ENCODE measurements at regions not wholly inside any gene's neighbourhood (a gene's known extent, or its start where the extent isn't known, plus 50 kb on each side); places are given as distances from the start of the nearest gene placed in this dataset.

GRCh38 chr5:130845049-130845765 is 319.8 kb downstream of the HINT1 start:
- TF ChIP-seq TCF12 (IDR thresholded peaks at IDR 0.05) = no peak
- TF ChIP-seq MEF2A (IDR thresholded peaks at IDR 0.05; ENCODE audit: borderline replicate concordance, low read depth) = no peak
- TF ChIP-seq, protein P1, sequence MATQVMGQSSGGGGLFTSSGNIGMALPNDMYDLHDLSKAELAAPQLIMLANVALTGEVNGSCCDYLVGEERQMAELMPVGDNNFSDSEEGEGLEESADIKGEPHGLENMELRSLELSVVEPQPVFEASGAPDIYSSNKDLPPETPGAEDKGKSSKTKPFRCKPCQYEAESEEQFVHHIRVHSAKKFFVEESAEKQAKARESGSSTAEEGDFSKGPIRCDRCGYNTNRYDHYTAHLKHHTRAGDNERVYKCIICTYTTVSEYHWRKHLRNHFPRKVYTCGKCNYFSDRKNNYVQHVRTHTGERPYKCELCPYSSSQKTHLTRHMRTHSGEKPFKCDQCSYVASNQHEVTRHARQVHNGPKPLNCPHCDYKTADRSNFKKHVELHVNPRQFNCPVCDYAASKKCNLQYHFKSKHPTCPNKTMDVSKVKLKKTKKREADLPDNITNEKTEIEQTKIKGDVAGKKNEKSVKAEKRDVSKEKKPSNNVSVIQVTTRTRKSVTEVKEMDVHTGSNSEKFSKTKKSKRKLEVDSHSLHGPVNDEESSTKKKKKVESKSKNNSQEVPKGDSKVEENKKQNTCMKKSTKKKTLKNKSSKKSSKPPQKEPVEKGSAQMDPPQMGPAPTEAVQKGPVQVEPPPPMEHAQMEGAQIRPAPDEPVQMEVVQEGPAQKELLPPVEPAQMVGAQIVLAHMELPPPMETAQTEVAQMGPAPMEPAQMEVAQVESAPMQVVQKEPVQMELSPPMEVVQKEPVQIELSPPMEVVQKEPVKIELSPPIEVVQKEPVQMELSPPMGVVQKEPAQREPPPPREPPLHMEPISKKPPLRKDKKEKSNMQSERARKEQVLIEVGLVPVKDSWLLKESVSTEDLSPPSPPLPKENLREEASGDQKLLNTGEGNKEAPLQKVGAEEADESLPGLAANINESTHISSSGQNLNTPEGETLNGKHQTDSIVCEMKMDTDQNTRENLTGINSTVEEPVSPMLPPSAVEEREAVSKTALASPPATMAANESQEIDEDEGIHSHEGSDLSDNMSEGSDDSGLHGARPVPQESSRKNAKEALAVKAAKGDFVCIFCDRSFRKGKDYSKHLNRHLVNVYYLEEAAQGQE (IDR thresholded peaks at IDR 0.05; ENCODE audit: low read depth, low read length) = no peak
- no peak for TF ChIP-seq NRF1 (IDR thresholded peaks at IDR 0.05; ENCODE audit: low read depth, low read length)
- TF ChIP-seq FOSL2 (IDR thresholded peaks at IDR 0.05; ENCODE audit: borderline replicate concordance, low read depth) = no peak
- TF ChIP-seq SIN3A (IDR thresholded peaks at IDR 0.05; ENCODE audit: borderline replicate concordance, low read depth, low read length) = no peak
- TF ChIP-seq, protein P2, sequence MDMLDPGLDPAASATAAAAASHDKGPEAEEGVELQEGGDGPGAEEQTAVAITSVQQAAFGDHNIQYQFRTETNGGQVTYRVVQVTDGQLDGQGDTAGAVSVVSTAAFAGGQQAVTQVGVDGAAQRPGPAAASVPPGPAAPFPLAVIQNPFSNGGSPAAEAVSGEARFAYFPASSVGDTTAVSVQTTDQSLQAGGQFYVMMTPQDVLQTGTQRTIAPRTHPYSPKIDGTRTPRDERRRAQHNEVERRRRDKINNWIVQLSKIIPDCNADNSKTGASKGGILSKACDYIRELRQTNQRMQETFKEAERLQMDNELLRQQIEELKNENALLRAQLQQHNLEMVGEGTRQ (IDR thresholded peaks at IDR 0.05; ENCODE audit: borderline replicate concordance, low read depth, low read length) = no peak
- TF ChIP-seq SMC3 (IDR thresholded peaks at IDR 0.05; ENCODE audit: low read depth, low read length) = no peak
- no peak for TF ChIP-seq RXRA (IDR thresholded peaks at IDR 0.05; ENCODE audit: borderline replicate concordance, low read depth)
- TF ChIP-seq TEAD4 (IDR thresholded peaks at IDR 0.05; ENCODE audit: borderline replicate concordance, insufficient read depth) = no peak
- TF ChIP-seq, protein P3, sequence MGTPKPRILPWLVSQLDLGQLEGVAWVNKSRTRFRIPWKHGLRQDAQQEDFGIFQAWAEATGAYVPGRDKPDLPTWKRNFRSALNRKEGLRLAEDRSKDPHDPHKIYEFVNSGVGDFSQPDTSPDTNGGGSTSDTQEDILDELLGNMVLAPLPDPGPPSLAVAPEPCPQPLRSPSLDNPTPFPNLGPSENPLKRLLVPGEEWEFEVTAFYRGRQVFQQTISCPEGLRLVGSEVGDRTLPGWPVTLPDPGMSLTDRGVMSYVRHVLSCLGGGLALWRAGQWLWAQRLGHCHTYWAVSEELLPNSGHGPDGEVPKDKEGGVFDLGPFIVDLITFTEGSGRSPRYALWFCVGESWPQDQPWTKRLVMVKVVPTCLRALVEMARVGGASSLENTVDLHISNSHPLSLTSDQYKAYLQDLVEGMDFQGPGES (IDR thresholded peaks at IDR 0.05; ENCODE audit: low read depth, low read length) = no peak
- no peak for TF ChIP-seq GATA2 (CRISPR knock-in tag; IDR thresholded peaks at IDR 0.05)
- TF ChIP-seq GABPA (IDR thresholded peaks at IDR 0.05; ENCODE audit: low read depth) = no peak
- TF ChIP-seq FOXJ3 (CRISPR knock-in tag; IDR thresholded peaks at IDR 0.05) = no peak
- TF ChIP-seq JUND (IDR thresholded peaks at IDR 0.05) = no peak
- TF ChIP-seq PBX3 (IDR thresholded peaks at IDR 0.05) = no peak
- no peak for TF ChIP-seq ELF1 (IDR thresholded peaks at IDR 0.05)
- TF ChIP-seq EP300 (IDR thresholded peaks at IDR 0.05; ENCODE audit: borderline replicate concordance in 1 of 2, low read depth in 1 of 2, low read length in 1 of 2) = no peak
- TF ChIP-seq RCOR1 (IDR thresholded peaks at IDR 0.05; ENCODE audit: low read length) = no peak
- TF ChIP-seq USF1 (IDR thresholded peaks at IDR 0.05; ENCODE audit: borderline replicate concordance, low read depth) = no peak
- H3K4me1 ChIP-seq (ENCODE audit: control insufficient read depth in 1 of 2, insufficient read depth in 2 of 2, low read depth in 1 of 2, low read length in 1 of 2) = no peaks in the 10 kb centered on the region
- no peak overlapping the region for H2AFZ ChIP-seq (ENCODE audit: low read depth)
- H3K9ac ChIP-seq = no peak overlapping the region
- H3F3A ChIP-seq (replicated peaks; ENCODE audit: insufficient read depth) = no peaks in the 10 kb centered on the region
- 6% methylated on average over 1 of the region's 1 CpG for WGBS (ENCODE audit: low lambda C conversion rate)
- POLR2A ChIA-PET = no interaction called here
- H3K27ac ChIP-seq (ENCODE audit: low read depth in 2 of 2, low read length in 1 of 2) = no peak overlapping the region
- H3K36me3 ChIP-seq (replicated peaks in 1 of 2; ENCODE audit: control insufficient read depth in 1 of 2, insufficient read depth in 2 of 2, low read length in 1 of 2) = no peaks in the 10 kb centered on the region
- H3K4me3 ChIP-seq (ENCODE audit: low read depth in 2 of 2, low read length in 1 of 2) = no peak overlapping the region
- H3K9me2 ChIP-seq = no peaks in the 10 kb centered on the region
- DNase-seq = no peak
- no peaks in the 10 kb centered on the region for H3K27me3 ChIP-seq (ENCODE audit: insufficient read depth)
- H4K20me1 ChIP-seq (ENCODE audit: insufficient read depth) = no peaks in the 10 kb centered on the region
- H3K4me2 ChIP-seq = no peak overlapping the region
- no peaks in the 10 kb centered on the region for H3K9me3 ChIP-seq
- H3K79me2 ChIP-seq (ENCODE audit: insufficient read depth) = no peaks in the 10 kb centered on the region
- CTCF ChIA-PET = interaction anchor here (1.3 kb wide), 1 partner anchor 14 kb away, joined by 3 read pairs; no protein-coding TSS in a partner anchor
